ENCODE measurements at regions not wholly inside any gene's neighbourhood (a gene's known extent, or its start where the extent isn't known, plus 50 kb on each side); places are given as distances from the start of the nearest gene placed in this dataset.
A peak's percentile ranks its signal among the peaks of the same experiment; 100 is the strongest.

DNA sequence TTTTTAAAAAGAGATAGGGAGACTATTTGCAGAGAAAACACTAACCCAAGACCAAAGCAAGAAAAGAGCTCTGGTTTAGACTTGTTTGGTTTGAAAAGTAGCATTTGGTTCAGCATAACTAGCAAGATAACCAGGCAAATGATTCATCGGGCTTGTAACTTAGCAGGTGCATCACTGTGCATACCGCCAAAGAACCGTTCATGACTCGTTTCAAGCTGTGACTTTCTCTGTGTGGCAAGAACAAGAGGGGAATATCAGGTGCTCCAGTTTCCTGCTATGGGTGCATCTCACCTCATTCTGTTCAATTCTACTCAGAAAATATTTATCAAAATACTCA, 244.9 kb downstream of the ETAA1 start:
- Mint-ChIP-seq H3K27me3 (peaks cover 0 to 4% of the 10 kb centered on the region in 2 donors), H3K4me3 (no peak overlapping the region), H3K4me1 (no peaks in the 10 kb centered on the region), H3K9me3 (peaks cover 0 to 3% (median 1%) of the 10 kb centered on the region in 5 donors), H3K27ac (no peak overlapping the region), H3K36me3 (no peaks in the 10 kb centered on the region)
- no peak for DNase-seq
- POLR2A ChIA-PET: no interaction called here
- no peak overlapping the region for H3K4me3 ChIP-seq (ENCODE audit: low read length)
- H3K9me3 ChIP-seq (ENCODE audit: low read length): no peaks in the 10 kb centered on the region
- H3K27ac ChIP-seq (ENCODE audit: low read depth, low read length): no peak overlapping the region
- CTCF ChIA-PET: no interaction called here
- no peaks in the 10 kb centered on the region for H3K4me1 ChIP-seq (ENCODE audit: insufficient read depth, low read length)
- no peaks in the 10 kb centered on the region for H3K27me3 ChIP-seq (ENCODE audit: insufficient read depth, low read length, poor library complexity, severe bottlenecking)
- no peaks in the 10 kb centered on the region for H3K36me3 ChIP-seq (ENCODE audit: insufficient read depth, low read length)

DNA sequence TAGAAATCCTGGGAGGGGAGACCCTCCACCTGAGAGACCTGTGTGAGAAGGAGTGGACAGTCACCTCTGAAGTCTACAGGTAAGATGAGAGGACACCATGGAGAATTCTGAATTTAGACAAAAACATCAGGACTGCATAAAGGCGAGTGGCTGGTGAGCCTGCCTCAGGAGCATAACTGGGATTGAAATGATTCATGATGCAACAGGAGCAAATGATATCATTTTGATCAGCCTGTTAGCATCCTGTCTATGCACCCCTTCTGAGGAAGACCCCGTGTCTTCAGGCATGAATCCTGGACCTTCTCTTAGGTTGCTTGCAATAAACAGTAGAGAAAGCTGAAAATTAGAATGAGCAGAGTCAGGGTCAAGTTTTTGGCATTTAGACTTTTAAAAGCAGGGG, 245.8 kb downstream of the ETAA1 start:
- no peak overlapping the region for H3K27ac Mint-ChIP-seq
- H3K36me3 Mint-ChIP-seq: no peaks in the 10 kb centered on the region
- ChIA-PET POLR2A (no interaction called here), CTCF (no interaction called here)
- H3K4me1 Mint-ChIP-seq: no peaks in the 10 kb centered on the region
- H3K27me3 ChIP-seq (ENCODE audit: insufficient read depth, low read length, poor library complexity, severe bottlenecking): no peaks in the 10 kb centered on the region
- H3K27ac ChIP-seq (ENCODE audit: low read depth, low read length): no peak overlapping the region
- H3K36me3 ChIP-seq (ENCODE audit: insufficient read depth, low read length): no peaks in the 10 kb centered on the region
- no peaks in the 10 kb centered on the region for H3K9me3 ChIP-seq (ENCODE audit: low read length)
- peaks cover 0 to 4% of the 10 kb centered on the region in 2 donors for H3K27me3 Mint-ChIP-seq
- DNase-seq: no peak
- H3K4me1 ChIP-seq (ENCODE audit: insufficient read depth, low read length): no peaks in the 10 kb centered on the region
- no peak overlapping the region for H3K4me3 ChIP-seq (ENCODE audit: low read length)
- H3K9me3 Mint-ChIP-seq: peaks cover 0 to 5% (median 3%) of the 10 kb centered on the region in 5 donors
- H3K4me3 Mint-ChIP-seq: no peak overlapping the region

DNA sequence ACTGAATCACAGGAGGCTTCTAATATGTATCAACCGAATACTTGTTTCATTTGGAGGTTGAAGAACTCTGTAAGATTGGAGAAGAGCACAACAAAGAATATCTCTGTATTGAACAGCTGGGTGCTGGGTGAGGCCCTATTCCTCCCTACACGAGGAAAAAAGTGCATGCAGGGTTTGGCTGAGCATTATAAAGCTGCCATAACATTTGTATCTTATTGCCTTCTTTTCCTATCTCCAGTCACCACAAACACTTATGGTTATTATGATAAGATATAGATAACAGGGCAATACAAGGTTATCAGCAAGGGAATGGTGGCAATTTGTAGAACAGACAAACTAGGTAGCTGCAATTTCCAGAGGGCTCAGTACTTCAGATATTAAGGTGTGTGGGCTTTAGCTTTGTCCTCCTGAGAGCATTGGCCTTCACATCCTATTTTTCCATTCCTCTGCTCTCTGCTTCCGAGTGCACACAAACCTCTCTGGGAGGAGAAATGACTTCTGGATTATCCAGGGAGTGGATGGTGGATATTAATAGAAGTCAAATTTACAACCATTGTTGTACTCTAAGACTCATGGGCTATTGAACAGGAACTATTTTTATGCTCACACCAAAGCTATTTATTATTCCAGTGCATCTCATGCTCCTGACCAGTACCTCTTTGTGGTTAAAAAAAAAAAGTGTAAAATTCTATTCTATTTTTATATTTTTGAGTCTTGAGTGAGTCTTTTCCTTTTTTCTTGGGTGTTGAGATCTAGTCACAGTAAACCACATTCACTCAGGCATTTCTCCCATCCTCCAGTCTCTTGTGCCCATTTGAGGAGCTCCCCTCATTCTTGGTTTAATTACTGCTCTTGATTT, 248.4 kb downstream of the ETAA1 start:
- Mint-ChIP-seq H3K4me1 (no peaks in the 10 kb centered on the region), H3K9me3 (peaks cover 0 to 5% (median 3%) of the 10 kb centered on the region in 5 donors), H3K27ac (no peak overlapping the region), H3K36me3 (no peaks in the 10 kb centered on the region), H3K27me3 (peaks cover 3 to 4% of the 10 kb centered on the region in 2 donors), H3K4me3 (no peak overlapping the region)
- no peaks in the 10 kb centered on the region for H3K27me3 ChIP-seq (ENCODE audit: insufficient read depth, low read length, poor library complexity, severe bottlenecking)
- ChIA-PET CTCF (no interaction called here), POLR2A (no interaction called here)
- no peak overlapping the region for H3K4me3 ChIP-seq (ENCODE audit: low read length)
- no peaks in the 10 kb centered on the region for H3K36me3 ChIP-seq (ENCODE audit: insufficient read depth, low read length)
- H3K27ac ChIP-seq (ENCODE audit: low read depth, low read length): no peak overlapping the region
- H3K9me3 ChIP-seq (ENCODE audit: low read length): no peaks in the 10 kb centered on the region
- DNase-seq: no peak
- no peaks in the 10 kb centered on the region for H3K4me1 ChIP-seq (ENCODE audit: insufficient read depth, low read length)

DNA sequence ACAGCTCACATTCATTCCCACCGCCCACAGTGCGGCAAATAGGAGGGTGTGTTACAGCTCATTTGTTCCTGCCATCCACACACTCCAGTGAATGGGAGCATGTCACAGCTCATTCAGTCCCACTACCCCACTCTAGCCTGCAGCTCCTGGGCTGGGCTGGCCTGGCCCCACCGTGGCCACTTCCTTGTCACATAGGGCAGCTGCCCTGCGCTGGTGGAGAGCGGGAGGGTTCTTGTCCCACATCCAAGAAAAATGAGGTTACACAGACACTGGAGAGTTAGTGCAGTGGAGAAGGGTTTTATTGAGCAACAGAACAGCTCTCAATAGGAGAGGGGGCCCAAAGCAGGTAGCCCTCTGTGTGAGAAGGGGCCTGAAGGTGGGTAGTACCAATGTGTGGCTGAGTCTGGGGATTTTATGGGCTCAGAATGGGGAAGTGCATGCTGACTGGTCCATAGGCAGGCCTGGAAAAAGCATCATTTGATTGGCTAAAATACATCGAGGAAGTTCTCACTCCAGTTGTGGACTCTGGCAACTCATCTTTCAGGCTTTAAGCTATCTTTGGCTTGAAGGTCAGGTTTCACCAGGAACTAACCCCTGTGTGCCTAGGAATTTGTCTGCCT, 249.7 kb downstream of the ETAA1 start:
- H3K4me3 ChIP-seq (ENCODE audit: low read length): no peak overlapping the region
- no peaks in the 10 kb centered on the region for H3K4me1 ChIP-seq (ENCODE audit: insufficient read depth, low read length)
- peaks cover 0 to 5% (median 3%) of the 10 kb centered on the region in 5 donors for H3K9me3 Mint-ChIP-seq
- no peak for DNase-seq
- no peaks in the 10 kb centered on the region for H3K4me1 Mint-ChIP-seq
- CTCF ChIA-PET: no interaction called here
- H3K4me3 Mint-ChIP-seq: no peak overlapping the region
- H3K27ac Mint-ChIP-seq: no peak overlapping the region
- H3K36me3 ChIP-seq (ENCODE audit: insufficient read depth, low read length): no peaks in the 10 kb centered on the region
- peaks cover 3 to 5% of the 10 kb centered on the region in 2 donors for H3K27me3 Mint-ChIP-seq
- H3K36me3 Mint-ChIP-seq: no peaks in the 10 kb centered on the region
- H3K27me3 ChIP-seq (ENCODE audit: insufficient read depth, low read length, poor library complexity, severe bottlenecking): no peaks in the 10 kb centered on the region
- POLR2A ChIA-PET: no interaction called here
- no peak overlapping the region for H3K27ac ChIP-seq (ENCODE audit: low read depth, low read length)
- H3K9me3 ChIP-seq (ENCODE audit: low read length): no peaks in the 10 kb centered on the region

DNA sequence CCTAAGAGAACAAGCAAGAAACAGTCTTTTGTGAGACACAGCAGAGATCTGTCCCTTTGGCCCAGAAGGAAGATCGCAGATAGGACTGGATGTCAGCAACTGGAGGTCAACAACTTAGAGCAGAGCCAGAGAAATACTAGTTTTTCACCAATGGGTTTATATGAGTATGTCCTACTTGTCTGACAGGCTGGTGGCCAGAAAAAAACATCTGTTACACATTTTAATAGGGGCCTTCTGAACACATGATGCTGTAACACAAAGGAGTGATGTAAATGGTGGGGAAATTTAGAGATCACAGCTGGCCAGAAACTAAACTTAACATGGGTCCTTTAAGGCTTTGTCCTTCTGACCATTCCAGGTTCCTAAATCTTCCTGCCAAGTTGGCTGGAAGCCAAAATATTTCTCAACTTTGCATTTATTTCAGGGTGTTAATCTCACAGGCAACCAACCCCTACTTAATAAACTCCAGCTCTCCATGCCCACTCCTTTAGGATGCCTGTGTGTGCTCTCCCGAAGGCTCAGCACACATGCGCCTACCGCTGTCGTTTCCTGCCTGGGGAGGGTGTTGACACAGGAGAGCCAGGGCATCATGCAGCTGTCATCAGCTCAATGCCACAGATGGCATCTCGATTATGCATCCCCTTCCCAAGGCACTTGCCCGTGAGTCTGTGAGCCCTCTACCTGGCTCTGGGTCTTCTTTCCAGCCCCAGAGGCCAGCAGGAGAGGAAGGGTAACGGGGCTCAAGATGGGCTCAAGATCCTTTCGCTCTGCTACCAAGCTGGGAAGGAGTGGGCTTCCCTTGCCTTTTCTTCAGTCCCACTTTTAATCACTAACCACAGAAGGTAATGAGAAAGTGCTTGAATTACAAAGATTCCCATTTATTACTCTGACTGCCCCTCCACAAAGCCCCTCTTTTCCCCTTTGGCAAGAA, 252.5 kb downstream of the ETAA1 start:
- H3K27ac ChIP-seq (ENCODE audit: low read depth, low read length): no peak overlapping the region
- Mint-ChIP-seq H3K4me3 (no peak overlapping the region), H3K27ac (peak overlapping the region in 1 of 8 donors; percentile 36), H3K36me3 (no peaks in the 10 kb centered on the region), H3K27me3 (peaks cover 3 to 5% of the 10 kb centered on the region in 2 donors), H3K4me1 (no peaks in the 10 kb centered on the region), H3K9me3 (peaks cover 0 to 9% (median 5%) of the 10 kb centered on the region in 5 donors)
- H3K9me3 ChIP-seq (ENCODE audit: low read length): no peaks in the 10 kb centered on the region
- ChIA-PET POLR2A (no interaction called here), CTCF (no interaction called here)
- no peaks in the 10 kb centered on the region for H3K27me3 ChIP-seq (ENCODE audit: insufficient read depth, low read length, poor library complexity, severe bottlenecking)
- DNase-seq: no peak
- no peak overlapping the region for H3K4me3 ChIP-seq (ENCODE audit: low read length)
- H3K36me3 ChIP-seq (ENCODE audit: insufficient read depth, low read length): no peaks in the 10 kb centered on the region
- H3K4me1 ChIP-seq (ENCODE audit: insufficient read depth, low read length): no peaks in the 10 kb centered on the region

DNA sequence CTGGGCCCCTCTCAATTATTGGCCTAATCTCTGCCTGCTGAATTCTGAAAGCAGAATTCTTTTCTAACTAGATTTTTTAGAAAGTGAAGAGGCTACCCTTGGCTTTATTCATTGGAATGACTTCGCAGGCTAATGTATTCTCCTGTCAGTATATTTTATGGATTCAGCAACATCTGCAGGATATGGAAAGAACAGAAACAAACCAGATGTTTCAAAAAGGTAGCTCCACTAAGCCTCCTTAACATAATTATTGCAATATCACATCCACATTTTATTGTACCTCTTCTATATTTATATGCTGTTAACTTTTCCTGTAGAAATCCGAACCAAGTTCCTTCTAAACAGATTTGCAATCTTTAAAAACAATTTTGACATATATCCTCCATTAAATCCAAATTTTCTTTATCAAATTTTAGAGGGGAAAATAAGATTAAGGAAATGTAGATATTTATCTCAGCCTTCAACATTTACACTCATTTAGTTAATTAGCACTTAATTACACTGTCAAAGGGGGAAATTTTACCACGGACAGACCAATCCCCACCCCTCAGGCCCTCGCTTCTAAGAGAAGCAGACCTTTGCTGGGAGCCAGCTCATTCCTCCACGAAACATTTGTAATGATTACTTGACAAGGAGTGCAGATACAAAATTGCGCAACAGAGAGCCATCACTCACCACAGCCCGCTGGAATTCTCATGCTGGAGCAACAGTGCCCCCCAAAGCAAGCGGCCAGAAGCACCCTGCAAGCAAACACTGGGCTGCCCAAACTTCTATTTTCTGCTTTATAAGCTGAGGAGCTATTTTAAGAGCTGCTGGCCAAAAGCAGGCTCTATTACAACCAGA, 253.4 kb downstream of the ETAA1 start:
- no peaks in the 10 kb centered on the region for H3K36me3 ChIP-seq (ENCODE audit: insufficient read depth, low read length)
- H3K4me1 Mint-ChIP-seq: no peaks in the 10 kb centered on the region
- H3K9me3 Mint-ChIP-seq: peaks cover 0 to 9% (median 4%) of the 10 kb centered on the region in 5 donors
- no peak overlapping the region for H3K4me3 ChIP-seq (ENCODE audit: low read length)
- H3K27ac ChIP-seq (ENCODE audit: low read depth, low read length): no peak overlapping the region
- H3K27me3 Mint-ChIP-seq: peaks cover 3 to 5% of the 10 kb centered on the region in 2 donors
- no peak overlapping the region for H3K4me3 Mint-ChIP-seq
- no peaks in the 10 kb centered on the region for H3K27me3 ChIP-seq (ENCODE audit: insufficient read depth, low read length, poor library complexity, severe bottlenecking)
- no peak for DNase-seq
- H3K27ac Mint-ChIP-seq: no peak overlapping the region
- no peaks in the 10 kb centered on the region for H3K9me3 ChIP-seq (ENCODE audit: low read length)
- ChIA-PET CTCF (no interaction called here), POLR2A (no interaction called here)
- no peaks in the 10 kb centered on the region for H3K36me3 Mint-ChIP-seq
- no peaks in the 10 kb centered on the region for H3K4me1 ChIP-seq (ENCODE audit: insufficient read depth, low read length)

DNA sequence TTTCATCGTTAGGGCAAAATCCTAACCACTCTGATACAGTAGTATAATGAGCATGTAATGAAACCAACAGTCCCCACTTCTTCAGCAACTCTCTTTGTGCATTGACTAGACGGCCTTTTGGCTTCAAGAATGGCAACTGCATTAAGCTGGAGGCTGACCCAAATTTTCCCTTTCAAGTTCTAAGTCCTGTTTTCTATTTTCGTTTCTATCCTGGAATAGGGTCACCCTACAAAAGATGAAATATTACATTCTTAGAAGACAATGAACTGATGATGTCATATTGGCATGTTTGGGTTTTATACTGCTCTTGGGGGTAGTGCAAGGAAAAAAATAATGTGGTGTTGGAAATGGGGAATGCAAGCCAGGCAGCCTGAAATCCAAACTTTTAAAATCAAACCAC, 254.4 kb downstream of the ETAA1 start:
- peaks cover 3 to 5% of the 10 kb centered on the region in 2 donors for H3K27me3 Mint-ChIP-seq
- Histone ChIP-seq H3K4me3 (ENCODE audit: low read length) (no peak overlapping the region), H3K27me3 (ENCODE audit: insufficient read depth, low read length, poor library complexity, severe bottlenecking) (no peaks in the 10 kb centered on the region), H3K9me3 (ENCODE audit: low read length) (no peaks in the 10 kb centered on the region), H3K36me3 (ENCODE audit: insufficient read depth, low read length) (no peaks in the 10 kb centered on the region), H3K27ac (ENCODE audit: low read depth, low read length) (no peak overlapping the region), H3K4me1 (ENCODE audit: insufficient read depth, low read length) (no peaks in the 10 kb centered on the region)
- no peak overlapping the region for H3K27ac Mint-ChIP-seq
- no peaks in the 10 kb centered on the region for H3K4me1 Mint-ChIP-seq
- no peaks in the 10 kb centered on the region for H3K36me3 Mint-ChIP-seq
- no peak for DNase-seq
- no peak overlapping the region for H3K4me3 Mint-ChIP-seq
- ChIA-PET CTCF (no interaction called here), POLR2A (no interaction called here)
- H3K9me3 Mint-ChIP-seq: peaks cover 0 to 7% (median 4%) of the 10 kb centered on the region in 5 donors
